Panc1 (cell line): ENCODE measurements at regions not wholly inside any gene's neighbourhood (a gene's known extent, or its start where the extent isn't known, plus 50 kb on each side); places are given as distances from the start of the nearest gene placed in this dataset.
"Not testable (repeated sequence)": the region's sequence is repeated elsewhere in the genome, so short reads cannot be mapped to it uniquely, and the experiment has no call there.

ENCODE experiments used
- ATAC-seq: fragments of 200-7000 bp; cut with Tn5 transposase; 2 replicates; pipeline ENCODE4 v1.9.1; 2020; ENCODE audit warnings: mild to moderate bottlenecking, moderate library complexity
- BruUV-seq: library from RNA; stranded (reverse); fragments of 400-500 nt; replicated peaks from 2 replicates; lab custom pipeline; 2021; lab: Mats Ljungman, UMichigan
- CTCF ChIA-PET: fragments of 300-600 bp; sonication (Branson Sonifier 250); formaldehyde crosslinking; loops from one replicate; lab custom pipeline; 2022; ENCODE audit warnings: antibody characterized with exemption; lab: Charles Lee
- POLR2A ChIA-PET: fragments of 300-600 bp; sonication (Branson Sonifier 250); formaldehyde crosslinking; loops from one replicate; lab custom pipeline; 2022; ENCODE audit warnings: antibody characterized with exemption; lab: Charles Lee
- DNase-seq: peaks from one replicate; pipeline ENCODE4 v3.0.0-alpha.2; 2010; ENCODE audit warnings: low read depth, low spot score
- H3K27ac ChIP-seq: 2 replicates; pipeline ENCODE4 v1.5.1; 2011; ENCODE audit warnings: mild to moderate bottlenecking, low read length, inconsistent platforms
- H3K27me3 ChIP-seq: fragments of 200-500 bp; sonication (Bioruptor generic); 2 replicates; pipeline ENCODE4 v1.6.0; 2014; ENCODE audit warnings: low read length, inconsistent platforms; ENCODE audit not compliant: control insufficient read depth, insufficient read depth
- H3K36me3 ChIP-seq: fragments of 200-500 bp; sonication (Bioruptor generic); 2 replicates; pipeline ENCODE4 v1.5.1; 2014; ENCODE audit warnings: inconsistent platforms, mild to moderate bottlenecking, low read length, moderate library complexity; ENCODE audit not compliant: control insufficient read depth, insufficient read depth
- H3K4me1 ChIP-seq: 2 replicates; pipeline ENCODE4 v1.5.1; 2011; ENCODE audit warnings: inconsistent platforms, mild to moderate bottlenecking, low read length, moderate library complexity; ENCODE audit not compliant: control insufficient read depth, insufficient read depth
- H3K4me3 ChIP-seq, 2 experiments: 2 replicates each; pipeline ENCODE4 v1.5.1; 2011 to 2012; ENCODE audit warnings: low read depth in 2 of 2, low read length in 2 of 2, mild to moderate bottlenecking in 2 of 2, inconsistent platforms in 1 of 2, moderate library complexity in 1 of 2
- H3K9me3 ChIP-seq: fragments of 200-500 bp; sonication (Bioruptor generic); 2 replicates; pipeline ENCODE4 v1.5.1; 2014; ENCODE audit warnings: low read depth, mild to moderate bottlenecking, inconsistent platforms, low read length, moderate library complexity; ENCODE audit not compliant: control insufficient read depth, insufficient read depth
- CTCF ChIP-seq: fragments of 450-650 bp; IDR thresholded peaks from 2 replicates; pipeline ENCODE4 v1.5.1; 2017; ENCODE audit warnings: mild to moderate bottlenecking
- POLR2AphosphoS5 ChIP-seq: IDR thresholded peaks from 2 replicates; pipeline ENCODE4 v1.6.1; 2012; ENCODE audit warnings: mild to moderate bottlenecking, low read depth, low read length, moderate library complexity
- SIN3A ChIP-seq: IDR thresholded peaks from 2 replicates; pipeline ENCODE4 v1.6.1; 2012; ENCODE audit warnings: low read depth, mild to moderate bottlenecking, low read length, moderate library complexity, borderline replicate concordance; ENCODE audit not compliant: insufficient read depth
- TCF7L2 ChIP-seq: IDR thresholded peaks from 2 replicates; pipeline ENCODE4 v1.6.1; 2011; ENCODE audit warnings: mild to moderate bottlenecking, low read depth, low read length, inconsistent platforms
- in situ Hi-C: cut with HindIII; loops from 2 replicates; pipeline ENCODE4 v1.10.0; 2016; ENCODE audit warnings: low sequenced_read_pairs, low pct_unique_long_range_greater_than_20kb
- intact Hi-C: fragments of 100-400 bp; cut with micrococcal nuclease; formaldehyde crosslinking; loops from one replicate; pipeline ENCODE4 v1.10.0; 2022; ENCODE audit not compliant: unreplicated experiment
- TF ChIP-seq, protein P1 (sequence below), 2 experiments: IDR thresholded peaks; 2 replicates each; pipeline ENCODE4 v1.6.1; 2011 to 2012; ENCODE audit warnings: low read depth in 2 of 2, control low read depth in 1 of 2, low read length in 1 of 2, mild to moderate bottlenecking in 1 of 2, moderate library complexity in 1 of 2; ENCODE audit not compliant: insufficient read depth in 1 of 2

DNA sequence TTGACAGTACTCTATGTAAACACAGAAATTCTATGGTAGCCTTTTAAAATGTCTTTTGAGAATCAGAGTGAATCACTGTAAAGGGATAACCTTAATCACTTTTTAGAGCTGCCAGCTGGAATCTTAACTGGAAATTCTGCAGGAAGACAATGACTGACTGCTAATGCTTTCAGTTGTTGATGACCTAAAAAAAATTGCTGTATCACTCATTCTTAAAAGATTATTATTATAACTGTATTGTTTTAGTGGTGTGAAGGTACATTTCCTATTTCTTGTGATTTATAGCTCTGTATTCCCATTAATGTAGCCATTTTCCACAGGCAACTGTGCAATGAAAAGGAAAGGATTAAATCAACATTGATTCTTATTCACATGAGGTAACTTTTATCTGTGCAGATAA, 260.5 kb downstream of the CALCRL start:
- TF ChIP-seq POLR2AphosphoS5 (no peak), SIN3A (no peak), TCF7L2 (no peak), CTCF (no peak)
- TF ChIP-seq, protein P1, sequence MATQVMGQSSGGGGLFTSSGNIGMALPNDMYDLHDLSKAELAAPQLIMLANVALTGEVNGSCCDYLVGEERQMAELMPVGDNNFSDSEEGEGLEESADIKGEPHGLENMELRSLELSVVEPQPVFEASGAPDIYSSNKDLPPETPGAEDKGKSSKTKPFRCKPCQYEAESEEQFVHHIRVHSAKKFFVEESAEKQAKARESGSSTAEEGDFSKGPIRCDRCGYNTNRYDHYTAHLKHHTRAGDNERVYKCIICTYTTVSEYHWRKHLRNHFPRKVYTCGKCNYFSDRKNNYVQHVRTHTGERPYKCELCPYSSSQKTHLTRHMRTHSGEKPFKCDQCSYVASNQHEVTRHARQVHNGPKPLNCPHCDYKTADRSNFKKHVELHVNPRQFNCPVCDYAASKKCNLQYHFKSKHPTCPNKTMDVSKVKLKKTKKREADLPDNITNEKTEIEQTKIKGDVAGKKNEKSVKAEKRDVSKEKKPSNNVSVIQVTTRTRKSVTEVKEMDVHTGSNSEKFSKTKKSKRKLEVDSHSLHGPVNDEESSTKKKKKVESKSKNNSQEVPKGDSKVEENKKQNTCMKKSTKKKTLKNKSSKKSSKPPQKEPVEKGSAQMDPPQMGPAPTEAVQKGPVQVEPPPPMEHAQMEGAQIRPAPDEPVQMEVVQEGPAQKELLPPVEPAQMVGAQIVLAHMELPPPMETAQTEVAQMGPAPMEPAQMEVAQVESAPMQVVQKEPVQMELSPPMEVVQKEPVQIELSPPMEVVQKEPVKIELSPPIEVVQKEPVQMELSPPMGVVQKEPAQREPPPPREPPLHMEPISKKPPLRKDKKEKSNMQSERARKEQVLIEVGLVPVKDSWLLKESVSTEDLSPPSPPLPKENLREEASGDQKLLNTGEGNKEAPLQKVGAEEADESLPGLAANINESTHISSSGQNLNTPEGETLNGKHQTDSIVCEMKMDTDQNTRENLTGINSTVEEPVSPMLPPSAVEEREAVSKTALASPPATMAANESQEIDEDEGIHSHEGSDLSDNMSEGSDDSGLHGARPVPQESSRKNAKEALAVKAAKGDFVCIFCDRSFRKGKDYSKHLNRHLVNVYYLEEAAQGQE (IDR thresholded peaks at IDR 0.05; ENCODE audit: insufficient read depth in 1 of 2, low read depth in 2 of 2, low read length in 1 of 2), result no peak
- Histone ChIP-seq H3K36me3 (no peaks in the 10 kb centered on the region), H3K4me3 (no peak overlapping the region), H3K9me3 (no peaks in the 10 kb centered on the region), H3K27ac (no peak overlapping the region), H3K4me1 (no peaks in the 10 kb centered on the region), H3K27me3 (no peaks in the 10 kb centered on the region)
- ChIA-PET POLR2A (no interaction called here), CTCF (no interaction called here)
- no TSS peak for BruUV-seq
- intact Hi-C loops, result no loop called here
- in situ Hi-C loops, result no loop called here
- ATAC-seq, result no peak
- no peak for DNase-seq

DNA sequence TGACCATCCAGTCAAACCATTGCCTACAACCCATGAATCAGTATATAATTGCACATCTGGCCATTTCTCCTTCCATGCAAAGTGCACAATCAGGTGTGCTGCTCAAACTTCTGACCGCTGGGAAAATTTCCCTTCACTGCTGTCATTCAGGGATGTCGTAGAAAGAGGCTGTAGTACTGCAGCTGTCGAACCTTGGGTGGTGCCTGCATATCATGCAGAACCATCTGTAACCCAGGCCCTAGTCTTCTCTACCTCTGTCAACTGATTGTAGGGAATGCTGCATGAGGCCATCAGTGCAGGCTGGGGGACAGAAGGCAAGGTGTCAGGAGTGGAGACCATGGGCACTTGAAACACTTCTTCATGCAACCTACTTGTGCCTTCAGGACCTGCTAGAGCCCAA, 267.5 kb downstream of the CALCRL start:
- in situ Hi-C loops, result no loop called here
- ChIA-PET POLR2A (no interaction called here), CTCF (no interaction called here)
- DNase-seq, result no peak
- Histone ChIP-seq H3K9me3 (no peaks in the 10 kb centered on the region), H3K4me1 (no peaks in the 10 kb centered on the region), H3K27ac (no peak overlapping the region), H3K27me3 (no peaks in the 10 kb centered on the region), H3K4me3 (no peak overlapping the region), H3K36me3 (no peaks in the 10 kb centered on the region)
- no TSS peak for BruUV-seq
- intact Hi-C loops, result no loop called here
- TF ChIP-seq CTCF (no peak), TCF7L2 (no peak)
- ATAC-seq, result no peak

- POLR2A ChIA-PET, H3K27ac ChIP-seq, CTCF ChIA-PET, H3K4me3 ChIP-seq, DNase-seq, in situ Hi-C loops, H3K27me3 ChIP-seq, ATAC-seq, intact Hi-C loops, H3K36me3 ChIP-seq, H3K9me3 ChIP-seq, H3K4me1 ChIP-seq, BruUV-seq: not testable (repeated sequence)
These were observed 269.2 kb downstream of the CALCRL start for GRCh38 chr2:187178876-187179275.
